GM10266 (cell line): ENCODE measurements at regions not wholly inside any gene's neighbourhood (a gene's known extent, or its start where the extent isn't known, plus 50 kb on each side); places are given as distances from the start of the nearest gene placed in this dataset.

Experiments
- DNase-seq: peaks from one replicate; pipeline ENCODE4 v3.0.0; 2012; ENCODE audit errors: extremely low spot score
- TF ChIP-seq, protein P1 (sequence below): IDR thresholded peaks from 2 replicates; pipeline ENCODE4 v1.5.1; 2012; ENCODE audit warnings: mild to moderate bottlenecking, low read depth; ENCODE audit not compliant: control insufficient read depth, insufficient read depth; ENCODE audit errors: missing control alignments

- DNase-seq: peak; percentile 25
- TF ChIP-seq, protein P1, sequence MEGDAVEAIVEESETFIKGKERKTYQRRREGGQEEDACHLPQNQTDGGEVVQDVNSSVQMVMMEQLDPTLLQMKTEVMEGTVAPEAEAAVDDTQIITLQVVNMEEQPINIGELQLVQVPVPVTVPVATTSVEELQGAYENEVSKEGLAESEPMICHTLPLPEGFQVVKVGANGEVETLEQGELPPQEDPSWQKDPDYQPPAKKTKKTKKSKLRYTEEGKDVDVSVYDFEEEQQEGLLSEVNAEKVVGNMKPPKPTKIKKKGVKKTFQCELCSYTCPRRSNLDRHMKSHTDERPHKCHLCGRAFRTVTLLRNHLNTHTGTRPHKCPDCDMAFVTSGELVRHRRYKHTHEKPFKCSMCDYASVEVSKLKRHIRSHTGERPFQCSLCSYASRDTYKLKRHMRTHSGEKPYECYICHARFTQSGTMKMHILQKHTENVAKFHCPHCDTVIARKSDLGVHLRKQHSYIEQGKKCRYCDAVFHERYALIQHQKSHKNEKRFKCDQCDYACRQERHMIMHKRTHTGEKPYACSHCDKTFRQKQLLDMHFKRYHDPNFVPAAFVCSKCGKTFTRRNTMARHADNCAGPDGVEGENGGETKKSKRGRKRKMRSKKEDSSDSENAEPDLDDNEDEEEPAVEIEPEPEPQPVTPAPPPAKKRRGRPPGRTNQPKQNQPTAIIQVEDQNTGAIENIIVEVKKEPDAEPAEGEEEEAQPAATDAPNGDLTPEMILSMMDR: no peak
These were observed 64.4 kb downstream of the FOS start for GRCh38 chr14:75342762-75343599.

DNA sequence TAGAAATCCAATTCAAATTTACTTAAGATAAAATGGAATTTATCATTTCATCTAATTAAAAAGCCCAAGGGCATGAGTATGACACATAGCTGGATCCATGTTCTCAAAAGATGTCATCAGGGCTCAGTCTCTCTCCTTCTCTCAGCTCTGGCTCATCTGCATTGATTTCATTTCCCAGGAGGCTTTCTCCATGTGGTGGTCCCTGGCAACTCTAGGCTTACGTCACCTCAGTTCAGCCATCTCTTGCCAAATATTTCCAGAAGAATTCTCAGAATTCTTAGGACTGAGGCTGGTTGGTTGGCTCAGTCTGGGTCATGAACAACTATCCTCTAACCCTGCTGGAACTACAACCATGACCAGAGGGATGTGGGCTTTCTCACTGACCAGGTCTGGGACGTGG lies 65.3 kb downstream of the FOS start:
- TF ChIP-seq, protein P1: no peak
- DNase-seq: no peak

GRCh38 chr14:75344411-75344810 lies 65.8 kb downstream of the FOS start:
- TF ChIP-seq, protein P1: no peak
- no peak for DNase-seq

DNA sequence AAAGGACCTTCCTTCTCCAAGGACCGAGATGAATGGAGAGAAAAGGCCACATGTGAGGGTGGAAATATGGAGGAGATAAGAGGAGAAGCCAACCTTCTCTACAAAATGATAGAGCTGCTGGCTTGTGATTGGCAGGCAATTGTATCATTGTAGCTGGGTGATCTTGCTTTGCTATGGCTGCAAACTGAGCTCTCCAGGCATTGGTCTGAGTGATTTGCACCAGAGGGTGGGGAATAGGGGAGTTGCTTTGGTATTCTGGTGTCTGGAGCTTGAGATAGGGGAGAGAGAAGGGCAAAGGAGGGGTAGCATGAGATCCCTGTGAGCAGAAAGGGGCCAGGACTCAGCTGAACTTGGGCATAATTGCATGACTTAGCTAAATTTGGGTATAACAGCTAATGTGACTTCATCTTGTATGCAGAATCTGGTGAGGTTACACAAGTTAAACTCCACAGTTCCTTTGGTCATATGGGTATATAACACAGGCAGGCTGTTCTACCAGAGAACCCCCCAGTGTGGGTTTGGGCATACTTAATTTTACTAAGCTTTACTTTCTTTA lies 72.0 kb downstream of the FOS start:
- TF ChIP-seq, protein P1: no peak
- DNase-seq: no peak

DNA sequence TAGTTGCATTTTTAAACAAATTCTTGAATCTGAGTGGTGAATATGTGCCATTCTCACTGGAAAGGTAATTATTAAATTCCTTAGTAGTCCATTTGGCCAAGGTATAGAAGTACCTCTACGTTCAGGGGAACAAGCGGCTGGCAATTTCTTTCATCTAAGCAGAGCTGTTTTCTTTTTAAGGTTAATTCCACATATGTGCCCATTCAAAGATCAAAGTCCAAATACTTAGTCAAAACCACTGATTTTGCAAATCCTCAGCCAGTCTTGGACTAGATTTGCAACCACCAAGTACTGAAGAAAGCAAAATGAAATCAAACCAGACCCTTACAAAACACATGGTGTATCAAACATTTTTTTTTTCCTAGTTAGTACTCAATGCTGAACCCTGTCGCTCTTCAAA lies 68.7 kb upstream of the JDP2 start:
- DNase-seq: no peak
- TF ChIP-seq, protein P1: no peak

GRCh38 chr14:75361041-75361440 lies 66.8 kb upstream of the JDP2 start:
- no peak for DNase-seq
- TF ChIP-seq, protein P1: no peak
